ENCODE measurements at regions not wholly inside any gene's neighbourhood (a gene's known extent, or its start where the extent isn't known, plus 50 kb on each side); places are given as distances from the start of the nearest gene placed in this dataset.

DNA sequence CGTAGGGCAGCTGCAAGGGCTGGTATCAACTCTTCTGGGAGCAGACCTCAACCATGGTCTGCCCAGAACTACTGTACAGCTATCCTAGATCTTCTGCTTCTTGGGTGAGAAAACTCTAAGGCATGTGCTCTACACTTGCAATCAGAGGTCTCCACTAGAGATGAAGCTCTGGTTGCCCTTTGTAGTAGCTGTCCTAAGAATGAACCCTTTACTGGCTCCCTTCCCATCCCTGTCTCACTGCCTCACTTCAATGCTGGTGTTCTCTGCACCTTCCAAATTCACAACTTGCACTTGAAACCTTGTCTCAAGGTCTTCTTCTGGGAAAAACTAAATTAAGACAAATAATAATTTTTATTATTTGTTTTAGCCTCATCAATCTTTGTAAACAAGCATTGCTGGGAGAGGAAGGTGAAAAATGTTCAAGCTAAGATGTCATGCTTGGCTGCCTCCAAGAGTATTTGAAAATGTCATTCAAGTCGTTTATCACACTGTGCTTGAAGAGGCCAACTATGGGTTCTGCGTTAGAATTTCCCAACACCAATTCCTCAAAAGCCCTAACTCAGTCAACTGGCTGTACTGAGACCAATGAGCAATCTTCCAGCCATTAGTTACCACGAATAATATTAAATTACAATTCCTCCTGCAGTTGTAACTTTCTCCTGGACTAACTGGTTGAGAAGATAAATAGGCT lies 216.9 kb upstream of the ADRA1D start (continued):
- no peak for TF ChIP-seq RAD21 (IDR thresholded peaks at IDR 0.05 in 1 of 2, conservative IDR thresholded peaks at IDR 0.05 in 1 of 2; ENCODE audit: low read depth in 2 of 2, low read length in 2 of 2)

All from H1 (cell line).